Spleen (tissue), 11 donors: ENCODE measurements at regions not wholly inside any gene's neighbourhood (a gene's known extent, or its start where the extent isn't known, plus 50 kb on each side); places are given as distances from the start of the nearest gene placed in this dataset.

Experiments
- DNase-seq: peaks from one replicate; pipeline ENCODE4 v3.0.0-alpha.2; 2020
- H3K27ac ChIP-seq, 8 donors: fragments of 200-600 bp; sonication (generic) in 7 of 8; 1 replicate in 4 of 8; 2 replicates in 4 of 8; pipeline versions ENCODE4 v1.5.0 to v1.8.0; 2016 to 2021; ENCODE audit warnings: inconsistent platforms in 4 of 8, mild to moderate bottlenecking in 4 of 8, moderate library complexity in 1 of 8
- H3K27me3 ChIP-seq, 7 donors: fragments of 200-600 bp; sonication (generic) in 6 of 7; replicated peaks in 1 of 7; 1 replicate in 4 of 7; 2 replicates in 3 of 7; pipeline versions ENCODE4 v1.5.0 to v1.8.0; 2016 to 2021; ENCODE audit warnings: inconsistent platforms in 3 of 7, mild to moderate bottlenecking in 1 of 7
- H3K36me3 ChIP-seq, 6 donors: fragments of 200-600 bp; sonication (generic) in 5 of 6; 1 replicate in 4 of 6; 2 replicates in 2 of 6; pipeline versions ENCODE4 v1.5.0 to v1.8.0; 2016 to 2021; ENCODE audit warnings: inconsistent platforms in 2 of 6
- H3K4me1 ChIP-seq, 6 donors: fragments of 200-600 bp; sonication (generic) in 5 of 6; 1 replicate in 3 of 6; 2 replicates in 3 of 6; pipeline versions ENCODE4 v1.5.0 to v1.8.0; 2016 to 2021; ENCODE audit warnings: inconsistent platforms in 3 of 6
- H3K4me3 ChIP-seq, 8 donors: fragments of 200-600 bp; sonication (generic) in 7 of 8; 1 replicate in 4 of 8; 2 replicates in 4 of 8; pipeline versions ENCODE4 v1.5.0 to v1.8.0; 2016 to 2021; ENCODE audit warnings: inconsistent platforms in 4 of 8, mild to moderate bottlenecking in 4 of 8, moderate library complexity in 2 of 8
- H3K9me3 ChIP-seq, 8 donors: fragments of 200-600 bp; sonication (generic) in 7 of 8; 1 replicate in 4 of 8; 2 replicates in 4 of 8; pipeline versions ENCODE4 v1.5.0 to v1.8.0; 2016 to 2021; ENCODE audit warnings: inconsistent platforms in 4 of 8
- POLR2A ChIP-seq, 3 donors: fragments of 450-650 bp; IDR thresholded peaks; one replicate each; pipeline ENCODE4 v1.5.1; 2017; ENCODE audit warnings: antibody characterized with exemption in 3 of 3, mild to moderate bottlenecking in 1 of 3
- POLR2AphosphoS5 ChIP-seq, 3 donors: sonication (generic); formaldehyde crosslinking; IDR thresholded peaks; one replicate each; pipeline ENCODE4 v1.5.1; 2017; ENCODE audit warnings: antibody characterized with exemption in 3 of 3
- WGBS, 5 donors: extraction: QIAGEN DNeasy Blood & Tissue Kit in 3 of 5; methylation state at CpG; one replicate each; pipeline versions ENCODE4 v1.1.5 to v1.1.7; 2013 to 2018; 5-methylcytosine and 5-hydroxymethylcytosine counted together
- intact Hi-C: fragments of 100-400 bp; cut with DNase I; formaldehyde crosslinking; loops from one replicate; pipeline ENCODE4 v1.15.0; 2023; ENCODE audit warnings: low total_unique reads
- TF ChIP-seq, protein P1 (sequence below), 11 experiments: fragments of 200-600 bp in 7 of 11; fragments of 450-650 bp in 4 of 11; sonication (generic) in 4 of 11; IDR thresholded peaks in 8 of 11; conservative IDR thresholded peaks in 3 of 11; 1 replicate in 7 of 11; 2 replicates in 4 of 11; pipeline versions ENCODE4 v1.4.0 to v1.8.0; 2016 to 2021; ENCODE audit warnings: antibody characterized with exemption in 11 of 11, inconsistent platforms in 4 of 11, mild to moderate bottlenecking in 1 of 11
- donor health status: healthy with polysubstance abuse.
- donor health status: DM: no; HTN: no; CAD: no; lungs with moderate emphysema.
- donor health status: DM: no; HTN: no; CAD: no.
- donor health status: Bipolar disorder and iron deficiency.
- donor health status: healthy.
- donor health status: DM: no; HTN: no; CAD: no.
- donor health status: DM: yes; HTN: yes; CAD: no.

DNA sequence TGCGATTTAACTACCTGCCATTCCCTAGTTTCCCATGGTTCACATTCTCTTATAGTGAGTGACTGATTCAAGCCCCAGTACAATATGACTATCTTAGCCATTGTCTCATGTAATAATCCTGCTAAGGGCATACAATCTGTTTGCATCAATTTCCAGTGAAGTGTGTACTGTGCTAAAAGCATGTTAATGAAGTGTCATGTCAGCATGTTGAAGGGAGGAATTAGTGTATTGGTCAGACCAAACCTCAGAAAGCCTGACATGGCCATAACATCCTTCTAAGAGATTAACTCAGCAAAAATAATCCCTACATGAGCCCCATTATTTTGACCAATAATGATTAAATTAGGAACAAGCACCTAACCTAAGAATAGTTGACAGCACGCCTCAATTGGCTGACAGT is 442.4 kb downstream of the ENC1 start:
- Histone ChIP-seq H3K36me3 (no peaks in the 10 kb centered on the region), H3K9me3 (no peaks in the 10 kb centered on the region), H3K27ac (no peak overlapping the region), H3K27me3 (no peaks in the 10 kb centered on the region), H3K4me3 (no peak overlapping the region), H3K4me1 (peaks cover 0 to 10% (median 0%) of the 10 kb centered on the region in 6 donors)
- WGBS, 5 donors: 79 to 97% (median 89%) methylated on average over 2 of the region's 2 CpGs
- intact Hi-C loops: no loop called here
- TF ChIP-seq POLR2A (IDR thresholded peaks at IDR 0.05): no peak
- TF ChIP-seq, protein P1, sequence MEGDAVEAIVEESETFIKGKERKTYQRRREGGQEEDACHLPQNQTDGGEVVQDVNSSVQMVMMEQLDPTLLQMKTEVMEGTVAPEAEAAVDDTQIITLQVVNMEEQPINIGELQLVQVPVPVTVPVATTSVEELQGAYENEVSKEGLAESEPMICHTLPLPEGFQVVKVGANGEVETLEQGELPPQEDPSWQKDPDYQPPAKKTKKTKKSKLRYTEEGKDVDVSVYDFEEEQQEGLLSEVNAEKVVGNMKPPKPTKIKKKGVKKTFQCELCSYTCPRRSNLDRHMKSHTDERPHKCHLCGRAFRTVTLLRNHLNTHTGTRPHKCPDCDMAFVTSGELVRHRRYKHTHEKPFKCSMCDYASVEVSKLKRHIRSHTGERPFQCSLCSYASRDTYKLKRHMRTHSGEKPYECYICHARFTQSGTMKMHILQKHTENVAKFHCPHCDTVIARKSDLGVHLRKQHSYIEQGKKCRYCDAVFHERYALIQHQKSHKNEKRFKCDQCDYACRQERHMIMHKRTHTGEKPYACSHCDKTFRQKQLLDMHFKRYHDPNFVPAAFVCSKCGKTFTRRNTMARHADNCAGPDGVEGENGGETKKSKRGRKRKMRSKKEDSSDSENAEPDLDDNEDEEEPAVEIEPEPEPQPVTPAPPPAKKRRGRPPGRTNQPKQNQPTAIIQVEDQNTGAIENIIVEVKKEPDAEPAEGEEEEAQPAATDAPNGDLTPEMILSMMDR (IDR thresholded peaks at IDR 0.05 in 8 of 11, conservative IDR thresholded peaks at IDR 0.05 in 3 of 11): no peak
- no peak for TF ChIP-seq POLR2AphosphoS5 (IDR thresholded peaks at IDR 0.05)
- DNase-seq: no peak

DNA sequence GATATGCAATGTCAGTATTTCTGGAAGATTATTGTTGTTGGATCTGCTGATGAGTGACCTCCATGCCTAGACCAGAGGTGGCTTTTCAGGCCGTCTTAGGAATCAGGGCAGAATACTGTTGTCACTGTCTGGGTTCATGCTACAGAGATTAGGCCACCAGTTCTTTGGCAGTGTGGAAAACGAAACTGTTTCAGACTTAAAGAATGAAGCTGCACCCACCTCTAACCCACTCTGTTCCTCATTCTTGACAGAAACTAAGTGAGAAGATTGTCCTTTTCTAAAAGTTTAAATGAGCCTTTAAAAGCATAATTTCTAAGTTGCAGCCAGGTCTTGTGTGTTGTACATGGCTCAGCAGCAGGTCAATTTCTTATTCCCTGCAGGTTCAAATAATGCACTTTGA is 444.3 kb downstream of the ENC1 start:
- Histone ChIP-seq H3K36me3 (no peaks in the 10 kb centered on the region), H3K4me1 (peaks cover 0 to 4% (median 0%) of the 10 kb centered on the region in 6 donors), H3K4me3 (no peak overlapping the region), H3K27ac (no peak overlapping the region), H3K9me3 (no peaks in the 10 kb centered on the region), H3K27me3 (no peaks in the 10 kb centered on the region)
- TF ChIP-seq, protein P1 (IDR thresholded peaks at IDR 0.05 in 8 of 11, conservative IDR thresholded peaks at IDR 0.05 in 3 of 11): no peak
- TF ChIP-seq POLR2A (IDR thresholded peaks at IDR 0.05) (no peak), POLR2AphosphoS5 (IDR thresholded peaks at IDR 0.05) (no peak)
- WGBS, 5 donors: 26 to 40% (median 31%) methylated on average over 2 of the region's 2 CpGs
- DNase-seq: no peak
- intact Hi-C loops: no loop called here

DNA sequence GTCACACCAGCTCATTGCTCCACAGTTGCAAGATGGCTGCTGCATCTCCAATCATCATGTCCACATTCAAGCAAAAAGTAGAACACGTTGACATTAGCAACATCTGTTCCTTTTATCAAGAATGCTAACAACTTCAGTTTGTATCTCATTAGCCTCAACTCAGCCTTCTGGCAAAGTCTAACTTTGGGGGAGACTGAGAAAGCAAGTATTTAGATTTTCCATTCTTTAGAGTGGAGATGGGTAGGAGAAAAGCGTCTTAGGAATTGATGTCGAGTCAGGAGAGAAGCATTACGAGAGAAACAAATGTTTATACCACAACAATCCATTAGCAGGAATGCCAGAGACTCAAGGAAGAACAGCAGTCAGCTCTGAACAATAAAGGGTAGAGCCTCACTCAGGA is 446.3 kb downstream of the ENC1 start:
- TF ChIP-seq, protein P1 (IDR thresholded peaks at IDR 0.05 in 8 of 11, conservative IDR thresholded peaks at IDR 0.05 in 3 of 11): no peak
- TF ChIP-seq POLR2AphosphoS5 (IDR thresholded peaks at IDR 0.05): no peak
- no peak for TF ChIP-seq POLR2A (IDR thresholded peaks at IDR 0.05)
- no peaks in the 10 kb centered on the region for H3K27me3 ChIP-seq

DNA sequence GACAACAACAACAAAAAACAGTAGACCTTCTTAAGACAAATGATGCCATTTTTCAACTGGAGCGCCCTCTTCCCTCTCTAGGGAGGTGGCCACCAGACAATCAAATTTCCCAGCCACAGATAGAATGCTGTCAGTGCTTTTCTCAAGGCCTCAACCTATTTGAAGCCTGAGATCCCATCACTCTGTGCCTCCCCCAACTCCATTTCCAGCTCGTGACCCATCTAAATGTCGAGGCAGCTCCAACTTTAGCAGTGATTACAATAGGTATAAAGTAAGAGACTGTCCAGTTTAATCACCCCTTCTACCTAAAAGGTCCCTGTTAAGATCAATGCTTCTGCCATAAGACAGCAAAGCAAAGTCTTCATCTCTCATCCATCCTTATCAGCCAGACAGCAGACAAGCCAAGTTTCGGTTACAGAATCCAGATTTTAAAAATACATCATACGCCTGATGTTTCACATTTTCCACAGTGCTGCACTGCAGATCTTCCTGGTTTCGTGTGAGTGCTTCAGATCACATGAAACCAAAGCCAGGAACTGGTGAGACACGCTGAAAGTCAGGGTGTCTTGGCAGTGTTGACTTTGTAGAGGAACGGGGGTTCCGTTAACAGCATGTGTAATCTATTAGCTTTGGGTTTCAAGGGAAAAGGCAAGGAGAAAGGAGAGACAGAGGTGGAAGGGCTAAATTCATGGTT is 447.8 kb downstream of the ENC1 start:
- intact Hi-C loops: no loop called here
- Histone ChIP-seq H3K27ac (no peak overlapping the region), H3K27me3 (no peaks in the 10 kb centered on the region), H3K9me3 (peaks cover 0 to 9% (median 7%) of the 10 kb centered on the region in 8 donors), H3K36me3 (no peaks in the 10 kb centered on the region), H3K4me1 (no peaks in the 10 kb centered on the region), H3K4me3 (no peak overlapping the region)
- DNase-seq: no peak
- 63 to 85% (median 78%) methylated on average over 9 of the region's 9 CpGs for WGBS, 5 donors
- TF ChIP-seq POLR2AphosphoS5 (IDR thresholded peaks at IDR 0.05): no peak
- no peak for TF ChIP-seq POLR2A (IDR thresholded peaks at IDR 0.05)
- TF ChIP-seq, protein P1 (IDR thresholded peaks at IDR 0.05 in 8 of 11, conservative IDR thresholded peaks at IDR 0.05 in 3 of 11): no peak

More for the DNA sequence above, 446.3 kb downstream of the ENC1 start:
- DNase-seq: no peak
- no peak overlapping the region for H3K4me3 ChIP-seq
- peaks cover 0 to 3% (median under 1%) of the 10 kb centered on the region in 8 donors for H3K9me3 ChIP-seq
- no peaks in the 10 kb centered on the region for H3K4me1 ChIP-seq
- 76 to 93% (median 86%) methylated on average over 4 of the region's 4 CpGs for WGBS, 5 donors
- no peak overlapping the region for H3K27ac ChIP-seq
- H3K36me3 ChIP-seq: no peaks in the 10 kb centered on the region
- intact Hi-C loops: no loop called here
